GM23248 (cell line): ENCODE measurements at regions not wholly inside any gene's neighbourhood (a gene's known extent, or its start where the extent isn't known, plus 50 kb on each side); places are given as distances from the start of the nearest gene placed in this dataset.

Source experiments
- EZH2 ChIP-seq: fragments of 200-600 bp; sonication (generic); IDR thresholded peaks from 2 replicates; pipeline ENCODE4 v1.6.1; 2018; ENCODE audit warnings: antibody characterized with exemption, mild to moderate bottlenecking; ENCODE audit not compliant: insufficient read depth, poor library complexity, severe bottlenecking
- EZH2phosphoT487 ChIP-seq: fragments of 200-600 bp; sonication (generic); IDR thresholded peaks from 2 replicates; pipeline ENCODE4 v1.6.1; 2018; ENCODE audit warnings: antibody characterized with exemption, moderate library complexity, mild to moderate bottlenecking, low read depth; ENCODE audit not compliant: insufficient read depth

DNA sequence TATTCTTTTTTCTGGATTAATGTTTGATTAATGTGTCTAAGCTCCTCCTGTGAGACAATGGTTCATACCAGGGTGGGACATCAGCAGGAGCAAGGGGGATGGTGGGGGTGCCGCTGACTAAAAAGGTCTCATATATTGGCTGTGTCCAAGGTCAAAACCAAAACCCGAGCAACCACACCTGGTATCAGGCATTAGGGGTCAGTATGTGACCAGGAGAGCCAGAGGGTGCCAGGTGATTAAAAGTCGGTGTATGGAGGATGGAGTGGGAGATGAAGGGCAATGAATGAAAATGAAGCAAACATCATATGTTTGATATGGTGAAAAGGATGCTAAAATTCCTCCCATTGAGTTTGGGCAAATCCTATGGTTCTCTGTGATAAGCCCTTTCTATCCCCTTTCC, 118.0 kb downstream of the MIAT start:
- TF ChIP-seq EZH2phosphoT487 (no peak), EZH2 (no peak)
